HEK293 (cell line): ENCODE measurements at regions not wholly inside any gene's neighbourhood (a gene's known extent, or its start where the extent isn't known, plus 50 kb on each side); places are given as distances from the start of the nearest gene placed in this dataset.
"Not testable (repeated sequence)": the region's sequence is repeated elsewhere in the genome, so short reads cannot be mapped to it uniquely, and the experiment has no call there.

ENCODE experiments used
- CTCF ChIA-PET: fragments of 350-600 bp; formaldehyde crosslinking; extraction: SDS; loops from one replicate; lab custom pipeline; 2021; ENCODE audit warnings: antibody characterized with exemption; lab: Yijun Ruan, JAX
- POLR2A ChIA-PET: fragments of 300-600 bp; formaldehyde crosslinking; extraction: SDS; loops from one replicate; lab custom pipeline; 2020; ENCODE audit warnings: antibody characterized with exemption, inconsistent platforms; lab: Yijun Ruan, JAX
- H3K27ac ChIP-seq: fragments of 200-500 bp; sonication (Bioruptor generic); 2 replicates; pipeline ENCODE4 v1.5.1; 2014; ENCODE audit warnings: low read depth, low read length, control low read depth, inconsistent platforms; ENCODE audit errors: extremely low read depth
- H3K36me3 ChIP-seq, 2 experiments: fragments of 200-500 bp in 1 of 2; sonication (Bioruptor generic) in 1 of 2; 1 replicate in 1 of 2; 2 replicates in 1 of 2; pipeline ENCODE4 v1.5.1; 2014 to 2017; ENCODE audit warnings: inconsistent platforms in 2 of 2, low read length in 2 of 2; ENCODE audit not compliant: control insufficient read depth in 2 of 2, insufficient read depth in 1 of 2
- H3K4me1 ChIP-seq: fragments of 200-500 bp; sonication (Bioruptor generic); 2 replicates; pipeline ENCODE4 v1.5.1; 2014; ENCODE audit warnings: mild to moderate bottlenecking, low read length, inconsistent platforms; ENCODE audit not compliant: control insufficient read depth, insufficient read depth
- H3K4me3 ChIP-seq: 2 replicates; pipeline ENCODE4 v1.5.1; 2011; ENCODE audit warnings: low read depth, mild to moderate bottlenecking, control low read depth, low read length, moderate library complexity
- H3K9me3 ChIP-seq: fragments of 200-500 bp; sonication (Bioruptor generic); 2 replicates; pipeline ENCODE4 v1.5.1; 2014; ENCODE audit warnings: low read depth, low read length, inconsistent platforms; ENCODE audit not compliant: control insufficient read depth, insufficient read depth
- ATF2 ChIP-seq: fragments of 450-650 bp; formaldehyde crosslinking; IDR thresholded peaks from 2 replicates; pipeline ENCODE4 v1.5.1; 2016; ENCODE audit warnings: missing biosample characterization, missing genetic modification characterization, low read depth
- ELK4 ChIP-seq: IDR thresholded peaks from 2 replicates; pipeline ENCODE4 v1.6.1; 2011; ENCODE audit warnings: mild to moderate bottlenecking, low read depth, low read length, borderline replicate concordance
- MZF1 ChIP-seq: fragments of 450-650 bp; formaldehyde crosslinking; IDR thresholded peaks from 2 replicates; pipeline ENCODE4 v1.5.1; 2017; ENCODE audit warnings: missing biosample characterization, missing genetic modification characterization, borderline replicate concordance
- PRDM6 ChIP-seq: fragments of 450-650 bp; formaldehyde crosslinking; IDR thresholded peaks from 2 replicates; pipeline ENCODE4 v1.5.1; 2017; ENCODE audit warnings: missing biosample characterization, missing genetic modification characterization
- TRIM28 ChIP-seq: IDR thresholded peaks from 2 replicates; pipeline ENCODE4 v1.6.1; 2011; ENCODE audit warnings: low read length, control low read depth, borderline replicate concordance
- TSHZ1 ChIP-seq: fragments of 450-650 bp; formaldehyde crosslinking; IDR thresholded peaks from 2 replicates; pipeline ENCODE4 v1.5.1; 2016; ENCODE audit warnings: missing biosample characterization, missing genetic modification characterization, borderline replicate concordance
- ZBTB8A ChIP-seq: fragments of 450-650 bp; formaldehyde crosslinking; IDR thresholded peaks from 2 replicates; pipeline ENCODE4 v1.5.1; 2016; ENCODE audit warnings: missing biosample characterization, missing genetic modification characterization
- ZFP3 ChIP-seq: fragments of 450-650 bp; formaldehyde crosslinking; IDR thresholded peaks from 2 replicates; pipeline ENCODE4 v1.5.1; 2016; ENCODE audit warnings: low read depth, missing biosample characterization, missing genetic modification characterization
- ZFP41 ChIP-seq: fragments of 450-650 bp; formaldehyde crosslinking; IDR thresholded peaks from 2 replicates; pipeline ENCODE4 v1.5.1; 2016; ENCODE audit warnings: missing biosample characterization, missing genetic modification characterization, borderline replicate concordance
- ZNF133 ChIP-seq: fragments of 450-650 bp; formaldehyde crosslinking; IDR thresholded peaks from 2 replicates; pipeline ENCODE4 v1.5.1; 2016; ENCODE audit warnings: missing biosample characterization, missing genetic modification characterization
- ZNF175 ChIP-seq: fragments of 450-650 bp; formaldehyde crosslinking; IDR thresholded peaks from 2 replicates; pipeline ENCODE4 v1.5.1; 2016; ENCODE audit warnings: missing biosample characterization, missing genetic modification characterization
- ZNF223 ChIP-seq: fragments of 450-650 bp; formaldehyde crosslinking; IDR thresholded peaks from 2 replicates; pipeline ENCODE4 v1.5.1; 2016; ENCODE audit warnings: missing biosample characterization, missing genetic modification characterization
- ZNF426 ChIP-seq: fragments of 450-650 bp; formaldehyde crosslinking; IDR thresholded peaks from 2 replicates; pipeline ENCODE4 v1.5.1; 2017; ENCODE audit warnings: missing biosample characterization, missing genetic modification characterization, mild to moderate bottlenecking, inconsistent platforms, moderate library complexity
- ZNF501 ChIP-seq: fragments of 450-650 bp; formaldehyde crosslinking; IDR thresholded peaks from 2 replicates; pipeline ENCODE4 v1.5.1; 2016; ENCODE audit warnings: missing biosample characterization, missing genetic modification characterization
- ZNF560 ChIP-seq: fragments of 450-650 bp; formaldehyde crosslinking; IDR thresholded peaks from 2 replicates; pipeline ENCODE4 v1.5.1; 2017; ENCODE audit warnings: missing biosample characterization, missing genetic modification characterization, borderline replicate concordance
- ZNF623 ChIP-seq: fragments of 450-650 bp; formaldehyde crosslinking; IDR thresholded peaks from 2 replicates; pipeline ENCODE4 v1.5.1; 2016; ENCODE audit warnings: missing biosample characterization, missing genetic modification characterization

GRCh38 chr13:64482373-64482772 lies 2747.8 kb downstream of the PCDH9 start (continued):
- TF ChIP-seq ATF2 (tag by site-specific recombination) = no peak
- no peak for TF ChIP-seq ZFP3
- no peak for TF ChIP-seq ZNF223 (tag by site-specific recombination)

GRCh38 chr13:64480672-64481071 lies 2749.5 kb downstream of the PCDH9 start:
- Histone ChIP-seq H3K36me3 (no peaks in the 10 kb centered on the region), H3K9me3 (no peaks in the 10 kb centered on the region), H3K4me3 (no peak overlapping the region), H3K4me1 (no peaks in the 10 kb centered on the region), H3K27ac (no peak overlapping the region)
- TF ChIP-seq ZNF560 (tag by site-specific recombination) (no peak), TRIM28 (0 out of 2 replicates have a peak, but pooled peaks have one; percentile 9)
- POLR2A ChIA-PET = no interaction called here
- CTCF ChIA-PET = no interaction called here

GRCh38 chr13:64480211-64480610 lies 2749.9 kb downstream of the PCDH9 start:
- no peaks in the 10 kb centered on the region for H3K4me1 ChIP-seq
- TF ChIP-seq ATF2 (tag by site-specific recombination) (no peak), TRIM28 (peak; percentile 64; the same call in 1 of the 2 replicates), TSHZ1 (no peak), ELK4 (0 out of 2 replicates have a peak, but pooled peaks have one; percentile 24), ZNF623 (tag by site-specific recombination) (no peak), MZF1 (tag by site-specific recombination) (no peak), ZBTB8A (tag by site-specific recombination) (no peak)
- H3K27ac ChIP-seq = no peak overlapping the region
- ChIA-PET CTCF (no interaction called here), POLR2A (no interaction called here)
- H3K36me3 ChIP-seq = no peaks in the 10 kb centered on the region
- H3K9me3 ChIP-seq = no peaks in the 10 kb centered on the region
- H3K4me3 ChIP-seq = no peak overlapping the region

GRCh38 chr13:64477146-64477545 lies 2753.0 kb downstream of the PCDH9 start:
- ChIA-PET CTCF (interaction anchor here (0.7 kb wide), 1 partner anchor 17 kb away, joined by 3 read pairs; no protein-coding TSS in a partner anchor), POLR2A (no interaction called here)
- Histone ChIP-seq H3K4me3 (no peak overlapping the region), H3K9me3 (no peaks in the 10 kb centered on the region), H3K4me1 (no peaks in the 10 kb centered on the region), H3K36me3 (no peaks in the 10 kb centered on the region), H3K27ac (no peak overlapping the region)
- TF ChIP-seq ZNF426 (no peak), ZNF133 (tag by site-specific recombination) (no peak), ZFP41 (tag by site-specific recombination) (no peak), ZNF175 (tag by site-specific recombination) (no peak), PRDM6 (tag by site-specific recombination) (no peak), ZNF501 (tag by site-specific recombination) (no peak)

GRCh38 chr13:64476041-64476568 lies 2754.0 kb downstream of the PCDH9 start:
- H3K4me1 ChIP-seq, POLR2A ChIA-PET, H3K27ac ChIP-seq, H3K36me3 ChIP-seq, H3K4me3 ChIP-seq, H3K9me3 ChIP-seq, CTCF ChIA-PET: not testable (repeated sequence)
